Mesenchymal stem cell (in vitro differentiated cells and primary cell): ENCODE measurements at regions not wholly inside any gene's neighbourhood (a gene's known extent, or its start where the extent isn't known, plus 50 kb on each side); places are given as distances from the start of the nearest gene placed in this dataset.

Experiments
- DNase-seq: peaks from one replicate; pipeline ENCODE4 v3.0.0-alpha.2; 2013
- H2AFZ ChIP-seq: one replicate; pipeline ENCODE4 v1.6.1; 2013; ENCODE audit warnings: low read depth, mild to moderate bottlenecking, control low read depth, inconsistent platforms, low read length, moderate library complexity
- H2AK5ac ChIP-seq: 2 replicates; pipeline ENCODE4 v1.6.1; 2013; ENCODE audit warnings: low read length, moderate library complexity, mild to moderate bottlenecking, inconsistent platforms; ENCODE audit not compliant: severe bottlenecking
- H2BK120ac ChIP-seq: one replicate; pipeline ENCODE4 v1.6.1; 2013; ENCODE audit warnings: low read depth, mild to moderate bottlenecking, inconsistent platforms, low read length, moderate library complexity
- H2BK12ac ChIP-seq, 2 experiments: one replicate each; pipeline ENCODE4 v1.6.1; 2013; ENCODE audit warnings: inconsistent platforms in 2 of 2, low read length in 2 of 2, mild to moderate bottlenecking in 2 of 2, moderate library complexity in 2 of 2, control low read depth in 1 of 2
- H2BK15ac ChIP-seq: one replicate; pipeline ENCODE4 v1.6.1; 2013; ENCODE audit warnings: mild to moderate bottlenecking, low read depth, inconsistent platforms; ENCODE audit not compliant: poor library complexity, severe bottlenecking
- H2BK5ac ChIP-seq: 2 replicates; pipeline ENCODE4 v1.6.1; 2013; ENCODE audit warnings: low read depth, mild to moderate bottlenecking, low read length, control low read depth, inconsistent platforms; ENCODE audit not compliant: poor library complexity, severe bottlenecking
- H3K14ac ChIP-seq, 2 experiments: one replicate each; pipeline ENCODE4 v1.6.1; 2013; ENCODE audit warnings: inconsistent platforms in 2 of 2, low read length in 2 of 2, control low read depth in 1 of 2, mild to moderate bottlenecking in 1 of 2, moderate library complexity in 1 of 2
- H3K18ac ChIP-seq, 2 experiments: one replicate each; pipeline ENCODE4 v1.6.1; 2013; ENCODE audit warnings: inconsistent platforms in 2 of 2, low read length in 2 of 2, control low read depth in 1 of 2, low read depth in 1 of 2, mild to moderate bottlenecking in 1 of 2
- H3K23ac ChIP-seq, 2 experiments: one replicate each; pipeline ENCODE4 v1.6.1; 2013; ENCODE audit warnings: inconsistent platforms in 2 of 2, low read length in 2 of 2, mild to moderate bottlenecking in 2 of 2, moderate library complexity in 2 of 2, control low read depth in 1 of 2
- H3K27ac ChIP-seq: 2 replicates; pipeline ENCODE4 v1.5.1; 2013; ENCODE audit warnings: mild to moderate bottlenecking, moderate library complexity, low read length, control low read depth, inconsistent platforms; ENCODE audit not compliant: poor library complexity, severe bottlenecking
- H3K27me3 ChIP-seq, 2 experiments: 2 replicates each; pipeline versions ENCODE4 v1.6.1 to v1.7.0; 2013; ENCODE audit warnings: low read length in 2 of 2, mild to moderate bottlenecking in 2 of 2, moderate library complexity in 2 of 2, control low read depth in 1 of 2, inconsistent platforms in 1 of 2; ENCODE audit not compliant: control insufficient read depth in 1 of 2, insufficient read depth in 1 of 2
- H3K36me3 ChIP-seq, 2 experiments: 2 replicates each; pipeline versions ENCODE4 v1.6.1 to v1.7.0; 2013; ENCODE audit warnings: low read length in 2 of 2, control low read depth in 1 of 2, inconsistent platforms in 1 of 2, low read depth in 1 of 2, mild to moderate bottlenecking in 1 of 2; ENCODE audit not compliant: insufficient read depth in 2 of 2, control insufficient read depth in 1 of 2
- H3K4ac ChIP-seq, 2 experiments: one replicate each; pipeline ENCODE4 v1.6.1; 2013; ENCODE audit warnings: inconsistent platforms in 2 of 2, low read length in 2 of 2, mild to moderate bottlenecking in 2 of 2, moderate library complexity in 2 of 2, control low read depth in 1 of 2, low read depth in 1 of 2
- H3K4me1 ChIP-seq: 2 replicates; pipeline ENCODE4 v1.6.1; 2013; ENCODE audit warnings: low read depth, low read length, control low read depth; ENCODE audit not compliant: control insufficient read depth, insufficient read depth
- H3K4me2 ChIP-seq: 2 replicates; pipeline ENCODE4 v1.6.1; 2013; ENCODE audit warnings: low read length, mild to moderate bottlenecking, inconsistent platforms; ENCODE audit not compliant: poor library complexity, severe bottlenecking
- H3K4me3 ChIP-seq, 2 experiments: 2 replicates each; pipeline versions ENCODE4 v1.5.1 to v1.7.0; 2013; ENCODE audit warnings: low read length in 2 of 2, mild to moderate bottlenecking in 2 of 2, control low read depth in 1 of 2, low read depth in 1 of 2; ENCODE audit not compliant: insufficient read depth in 1 of 2
- H3K79me1 ChIP-seq: replicated peaks from 2 replicates; pipeline ENCODE4 v1.6.1; 2013; ENCODE audit warnings: mild to moderate bottlenecking, control low read depth, low read length, inconsistent platforms; ENCODE audit not compliant: poor library complexity, severe bottlenecking
- H3K9ac ChIP-seq: 2 replicates; pipeline ENCODE4 v1.7.0; 2013; ENCODE audit warnings: mild to moderate bottlenecking, low read length, moderate library complexity
- H3K9me3 ChIP-seq: 2 replicates; pipeline ENCODE4 v1.7.0; 2013; ENCODE audit warnings: mild to moderate bottlenecking, low read length; ENCODE audit not compliant: control insufficient read depth
- H4K8ac ChIP-seq: one replicate; pipeline ENCODE4 v1.6.1; 2013; ENCODE audit warnings: inconsistent platforms, mild to moderate bottlenecking, low read length, moderate library complexity
- H4K91ac ChIP-seq: one replicate; pipeline ENCODE4 v1.6.1; 2013; ENCODE audit warnings: mild to moderate bottlenecking, low read length, inconsistent platforms
- whole genome bisulfite sequencing: methylation state at CpG from one replicate; pipeline ENCODE4 v1.1.7; 2013; ENCODE audit warnings: mixed read lengths; 5-methylcytosine and 5-hydroxymethylcytosine counted together

DNA sequence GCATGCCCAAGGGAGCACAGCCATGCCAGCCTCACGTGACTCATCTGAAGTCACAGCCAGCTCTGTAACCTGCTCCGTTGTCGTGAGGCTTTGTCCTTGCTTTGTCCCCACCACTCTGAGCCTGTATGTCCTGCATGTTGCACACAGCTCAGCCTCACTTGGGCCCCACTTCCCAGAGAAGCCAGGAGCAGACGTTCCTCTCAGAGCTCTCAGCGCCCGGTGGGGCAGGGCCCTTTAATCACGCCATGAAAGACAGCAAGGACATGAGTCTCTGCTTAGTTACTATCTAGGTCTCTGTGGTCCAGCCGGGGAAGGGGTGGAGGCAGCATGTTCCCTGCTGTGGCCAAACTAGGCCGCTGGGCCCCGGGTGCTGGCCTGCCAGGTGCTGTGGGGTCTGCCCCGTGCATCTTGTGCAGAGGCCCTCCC, 127.4 kb upstream of the FAM20C start:
- no peaks in the 10 kb centered on the region for H3K9me3 ChIP-seq
- H3K4me1 ChIP-seq: peaks cover 8% of the 10 kb centered on the region
- no peak overlapping the region for H2BK5ac ChIP-seq
- DNase-seq: no peak
- H3K18ac ChIP-seq: no peak overlapping the region
- no peak overlapping the region for H3K14ac ChIP-seq
- H3K79me1 ChIP-seq: no peaks in the 10 kb centered on the region
- no peak overlapping the region for H2BK120ac ChIP-seq
- no peaks in the 10 kb centered on the region for H3K27me3 ChIP-seq
- no peak overlapping the region for H4K8ac ChIP-seq
- H2AFZ ChIP-seq: no peak overlapping the region
- WGBS: 87% methylated on average over 11 of the region's 11 CpGs
- no peak overlapping the region for H2BK15ac ChIP-seq
- peak overlapping the region in 1 of 2 experiments; percentile 23 for H2BK12ac ChIP-seq
- H3K9ac ChIP-seq: peak overlapping the region; percentile 8
- H3K4me2 ChIP-seq: no peak overlapping the region
- no peak overlapping the region for H2AK5ac ChIP-seq
- no peak overlapping the region for H3K23ac ChIP-seq
- H3K4ac ChIP-seq: no peak overlapping the region
- H3K36me3 ChIP-seq: no peaks in the 10 kb centered on the region
- no peak overlapping the region for H4K91ac ChIP-seq
- H3K4me3 ChIP-seq: no peak overlapping the region
- H3K27ac ChIP-seq: no peak overlapping the region

DNA sequence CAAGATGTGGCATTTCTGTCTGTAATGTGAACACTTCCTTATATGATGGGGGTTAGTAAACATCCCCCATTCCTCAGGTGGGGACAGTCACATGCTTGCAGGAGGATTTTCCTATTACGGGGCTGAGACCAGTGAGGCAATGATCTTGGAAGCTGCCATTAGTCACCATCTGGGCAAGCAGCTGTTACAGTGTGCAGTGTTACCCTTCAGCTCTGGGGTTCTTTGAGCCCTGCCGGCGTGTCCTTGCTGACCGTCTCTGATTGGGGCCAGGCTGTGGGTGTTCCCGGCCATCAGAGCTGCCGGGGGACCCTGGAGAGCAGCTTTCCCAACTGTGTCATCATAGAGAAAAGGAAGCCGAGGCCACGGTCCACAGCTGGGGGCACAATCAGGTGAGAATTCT, 126.8 kb upstream of the FAM20C start:
- Histone ChIP-seq H2BK12ac (no peak overlapping the region), H3K4me1 (peaks cover 8% of the 10 kb centered on the region), H3K4me3 (no peak overlapping the region), H3K23ac (no peak overlapping the region), H2BK5ac (no peak overlapping the region), H4K8ac (no peak overlapping the region), H3K36me3 (no peaks in the 10 kb centered on the region), H3K4ac (no peak overlapping the region), H2BK15ac (no peak overlapping the region), H3K79me1 (no peaks in the 10 kb centered on the region), H2AK5ac (no peak overlapping the region), H3K4me2 (no peak overlapping the region), H3K27ac (no peak overlapping the region), H2BK120ac (no peak overlapping the region), H3K27me3 (no peaks in the 10 kb centered on the region), H3K14ac (no peak overlapping the region), H3K9ac (no peak overlapping the region), H4K91ac (no peak overlapping the region), H2AFZ (no peak overlapping the region), H3K18ac (no peak overlapping the region), H3K9me3 (no peaks in the 10 kb centered on the region)
- DNase-seq: peak; percentile 70
- WGBS: 72% methylated on average over 8 of the region's 8 CpGs

DNA sequence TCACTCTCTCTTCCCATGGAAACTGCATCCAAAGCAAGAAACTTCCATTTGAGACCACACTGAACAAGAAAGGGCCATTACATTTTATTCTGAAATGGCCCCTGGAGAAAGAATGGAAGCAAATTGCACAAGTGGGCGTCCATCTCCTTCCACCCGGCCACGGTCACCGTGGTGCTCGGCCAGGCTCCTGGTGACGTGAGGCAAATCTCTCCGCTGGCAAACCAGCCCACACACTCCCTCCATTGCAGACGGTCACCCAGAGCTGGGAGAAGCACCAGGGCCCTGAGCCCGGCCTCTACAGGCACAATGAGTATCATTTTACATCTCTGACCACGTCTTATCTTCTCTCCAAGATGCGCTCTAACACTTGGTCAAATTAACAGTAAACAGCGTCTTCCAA, 126.1 kb upstream of the FAM20C start:
- Histone ChIP-seq H4K8ac (no peak overlapping the region), H3K9me3 (no peaks in the 10 kb centered on the region), H3K36me3 (no peaks in the 10 kb centered on the region), H3K27ac (no peak overlapping the region), H2BK5ac (no peak overlapping the region), H2AK5ac (no peak overlapping the region), H3K27me3 (no peaks in the 10 kb centered on the region), H2BK120ac (no peak overlapping the region), H3K79me1 (no peaks in the 10 kb centered on the region), H3K4me3 (no peak overlapping the region), H3K23ac (no peak overlapping the region), H2BK15ac (no peak overlapping the region), H3K4ac (no peak overlapping the region), H3K4me2 (no peak overlapping the region), H3K18ac (no peak overlapping the region), H2BK12ac (no peak overlapping the region), H3K9ac (no peak overlapping the region), H2AFZ (no peak overlapping the region), H4K91ac (no peak overlapping the region), H3K14ac (no peak overlapping the region), H3K4me1 (peaks cover 8% of the 10 kb centered on the region)
- 86% methylated on average over 12 of the region's 12 CpGs for WGBS
- DNase-seq: no peak

DNA sequence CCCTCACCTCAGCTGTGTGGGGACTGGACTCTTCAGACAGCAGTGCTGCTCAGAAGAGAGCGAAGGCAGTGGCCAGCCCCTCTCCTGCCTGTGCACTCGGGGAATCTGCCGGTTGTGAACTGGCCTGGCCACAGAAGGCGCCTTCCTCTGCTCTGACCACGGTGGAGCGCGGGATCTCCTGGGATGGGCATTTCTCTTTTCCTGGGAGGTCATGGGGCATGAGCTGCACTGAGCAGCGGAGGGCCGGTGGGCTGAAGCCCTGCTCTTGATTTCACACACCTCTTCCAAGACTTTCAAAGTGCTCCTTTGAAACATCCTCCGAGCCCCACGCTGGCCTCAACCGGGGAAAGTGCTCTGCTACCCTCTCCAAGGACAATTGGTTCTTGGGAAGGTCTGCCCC, 125.6 kb upstream of the FAM20C start:
- DNase-seq: no peak
- H3K4me2 ChIP-seq: no peak overlapping the region
- H2BK120ac ChIP-seq: no peak overlapping the region
- H3K4me1 ChIP-seq: peaks cover 8% of the 10 kb centered on the region
- no peak overlapping the region for H4K91ac ChIP-seq
- no peak overlapping the region for H2AFZ ChIP-seq
- no peak overlapping the region for H3K9ac ChIP-seq
- no peak overlapping the region for H2BK15ac ChIP-seq
- H2BK5ac ChIP-seq: no peak overlapping the region
- H2AK5ac ChIP-seq: no peak overlapping the region
- 92% methylated on average over 12 of the region's 12 CpGs for WGBS
- no peaks in the 10 kb centered on the region for H3K36me3 ChIP-seq
- H3K23ac ChIP-seq: no peak overlapping the region
- H3K18ac ChIP-seq: no peak overlapping the region
- no peak overlapping the region for H2BK12ac ChIP-seq
- H3K4me3 ChIP-seq: no peak overlapping the region
- no peaks in the 10 kb centered on the region for H3K9me3 ChIP-seq
- no peak overlapping the region for H3K27ac ChIP-seq
- H3K14ac ChIP-seq: no peak overlapping the region
- no peak overlapping the region for H3K4ac ChIP-seq
- H4K8ac ChIP-seq: no peak overlapping the region
- no peaks in the 10 kb centered on the region for H3K79me1 ChIP-seq
- H3K27me3 ChIP-seq: no peaks in the 10 kb centered on the region
